Transverse colon (tissue), 4 donors: ENCODE measurements at regions not wholly inside any gene's neighbourhood (a gene's known extent, or its start where the extent isn't known, plus 50 kb on each side); places are given as distances from the start of the nearest gene placed in this dataset.

Source experiments
- EP300 ChIP-seq: sonication (generic); formaldehyde crosslinking; IDR thresholded peaks from one replicate; pipeline ENCODE4 v1.6.1; 2017; ENCODE audit warnings: antibody characterized with exemption, low read depth
- POLR2A ChIP-seq: fragments of 450-650 bp; IDR thresholded peaks from one replicate; pipeline ENCODE4 v1.6.1; 2016; ENCODE audit warnings: antibody characterized with exemption, mild to moderate bottlenecking, moderate library complexity
- POLR2AphosphoS5 ChIP-seq, 3 donors: sonication (generic); formaldehyde crosslinking; IDR thresholded peaks; one replicate each; pipeline ENCODE4 v1.6.1; 2016; ENCODE audit warnings: antibody characterized with exemption in 3 of 3
- TF ChIP-seq, protein P1 (sequence below), 5 experiments: fragments of 200-600 bp in 3 of 5; fragments of 450-650 bp in 2 of 5; sonication (generic) in 3 of 5; IDR thresholded peaks; 1 replicate in 2 of 5; 2 replicates in 3 of 5; pipeline ENCODE4 v1.5.1; 2016 to 2017; ENCODE audit warnings: antibody characterized with exemption in 5 of 5, inconsistent platforms in 3 of 5, mild to moderate bottlenecking in 2 of 5, moderate library complexity in 1 of 5

DNA sequence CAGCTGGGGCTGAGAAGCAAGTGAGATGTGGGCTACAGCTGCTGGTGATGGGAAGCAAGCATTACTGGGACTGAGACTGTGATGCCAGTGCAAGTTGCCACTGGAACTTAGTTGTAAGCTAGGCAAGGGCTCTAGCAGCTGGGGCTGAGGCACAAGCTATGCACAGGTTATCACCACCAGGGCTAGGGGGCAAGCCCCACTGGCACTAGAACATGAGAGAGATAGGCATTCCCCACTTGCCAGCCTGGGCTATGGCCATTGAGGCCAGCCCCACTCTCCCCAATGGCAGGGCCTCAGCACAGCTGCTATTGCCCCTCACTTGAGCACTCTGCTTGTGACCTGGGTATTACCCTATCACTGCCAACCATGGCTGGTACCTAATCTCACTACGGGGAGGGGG lies 130.8 kb upstream of the SMIM31 start:
- TF ChIP-seq, protein P1, sequence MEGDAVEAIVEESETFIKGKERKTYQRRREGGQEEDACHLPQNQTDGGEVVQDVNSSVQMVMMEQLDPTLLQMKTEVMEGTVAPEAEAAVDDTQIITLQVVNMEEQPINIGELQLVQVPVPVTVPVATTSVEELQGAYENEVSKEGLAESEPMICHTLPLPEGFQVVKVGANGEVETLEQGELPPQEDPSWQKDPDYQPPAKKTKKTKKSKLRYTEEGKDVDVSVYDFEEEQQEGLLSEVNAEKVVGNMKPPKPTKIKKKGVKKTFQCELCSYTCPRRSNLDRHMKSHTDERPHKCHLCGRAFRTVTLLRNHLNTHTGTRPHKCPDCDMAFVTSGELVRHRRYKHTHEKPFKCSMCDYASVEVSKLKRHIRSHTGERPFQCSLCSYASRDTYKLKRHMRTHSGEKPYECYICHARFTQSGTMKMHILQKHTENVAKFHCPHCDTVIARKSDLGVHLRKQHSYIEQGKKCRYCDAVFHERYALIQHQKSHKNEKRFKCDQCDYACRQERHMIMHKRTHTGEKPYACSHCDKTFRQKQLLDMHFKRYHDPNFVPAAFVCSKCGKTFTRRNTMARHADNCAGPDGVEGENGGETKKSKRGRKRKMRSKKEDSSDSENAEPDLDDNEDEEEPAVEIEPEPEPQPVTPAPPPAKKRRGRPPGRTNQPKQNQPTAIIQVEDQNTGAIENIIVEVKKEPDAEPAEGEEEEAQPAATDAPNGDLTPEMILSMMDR (IDR thresholded peaks at IDR 0.05) = no peak
- no peak for TF ChIP-seq POLR2A
- no peak for TF ChIP-seq POLR2AphosphoS5 (IDR thresholded peaks at IDR 0.05)
- TF ChIP-seq EP300 = no peak
